GM12878 (cell line): ENCODE measurements at regions not wholly inside any gene's neighbourhood (a gene's known extent, or its start where the extent isn't known, plus 50 kb on each side); places are given as distances from the start of the nearest gene placed in this dataset.

Source experiments
- ATAC-seq: fragments of 200-7000 bp; cut with Tn5 transposase; 3 replicates; pipeline ENCODE4 v1.9.1; 2020; ENCODE audit warnings: mild to moderate bottlenecking, moderate library complexity
- BruUV-seq: library from RNA; stranded (reverse); fragments of 400-500 nt; replicated peaks from 2 replicates; lab custom pipeline; 2021; lab: Mats Ljungman, UMichigan
- CTCF ChIA-PET: fragments of 300-600 bp; sonication (Branson Sonifier 250); formaldehyde crosslinking; extraction: SDS; loops from one replicate; lab custom pipeline; 2021; ENCODE audit warnings: inconsistent platforms; lab: Yijun Ruan, JAX
- POLR2A ChIA-PET: fragments of 350-600 bp; formaldehyde crosslinking; extraction: SDS; loops from one replicate; lab custom pipeline; 2021; ENCODE audit warnings: inconsistent platforms; lab: Charles Lee
- RAD21 ChIA-PET: fragments of 300-600 bp; sonication (Branson Sonifier 250); formaldehyde crosslinking; loops from one replicate; lab custom pipeline; 2023; ENCODE audit warnings: antibody characterized with exemption; ENCODE audit not compliant: unreplicated experiment; lab: Charles Lee
- SMC1A ChIA-PET: fragments of 300-600 bp; sonication (Branson Sonifier 250); formaldehyde crosslinking; loops from one replicate; lab custom pipeline; 2023; ENCODE audit not compliant: unreplicated experiment, uncharacterized antibody; lab: Charles Lee
- DNase-seq: peaks from one replicate; pipeline ENCODE4 v3.0.0-alpha.2; 2011; ENCODE audit warnings: low read depth, low spot score
- FAIRE-seq: peaks from 3 replicates; lab custom pipeline; 2011; peaks lifted over from hg19 to GRCh38; lab: Jason Lieb, UNC
- H2AFZ ChIP-seq: 2 replicates; pipeline ENCODE4 v1.6.0; 2011; ENCODE audit warnings: low read depth, low read length, control low read depth; ENCODE audit not compliant: control insufficient read depth
- H3K27ac ChIP-seq: 2 replicates; pipeline ENCODE4 v1.5.1; 2011; ENCODE audit warnings: control low read depth; ENCODE audit not compliant: control insufficient read depth, insufficient read depth
- H3K27me3 ChIP-seq, 2 experiments: replicated peaks in 1 of 2; 2 replicates each; pipeline versions ENCODE4 v1.6.0 to v1.6.1; 2011; ENCODE audit warnings: low read length in 1 of 2; ENCODE audit not compliant: control insufficient read depth in 2 of 2, insufficient read depth in 2 of 2
- H3K36me3 ChIP-seq, 2 experiments: 2 replicates each; pipeline ENCODE4 v1.5.1; 2011; ENCODE audit warnings: low read length in 1 of 2; ENCODE audit not compliant: control insufficient read depth in 2 of 2, insufficient read depth in 2 of 2
- H3K4me1 ChIP-seq: 2 replicates; pipeline ENCODE4 v1.6.1; 2011; ENCODE audit warnings: mild to moderate bottlenecking, low read length, moderate library complexity, mixed read lengths; ENCODE audit not compliant: control insufficient read depth, insufficient read depth
- H3K4me2 ChIP-seq: 2 replicates; pipeline ENCODE4 v1.6.0; 2011; ENCODE audit warnings: control low read depth; ENCODE audit not compliant: control insufficient read depth, insufficient read depth
- H3K4me3 ChIP-seq: fragments of 200-600 bp; sonication (generic); 2 replicates; pipeline ENCODE4 v1.5.1; 2016
- H3K79me2 ChIP-seq: 2 replicates; pipeline ENCODE4 v1.6.0; 2011; ENCODE audit warnings: low read length; ENCODE audit not compliant: control insufficient read depth, insufficient read depth
- H3K9ac ChIP-seq: 2 replicates; pipeline ENCODE4 v1.8.0; 2011; ENCODE audit warnings: low read length, control low read depth, mixed read lengths; ENCODE audit not compliant: control insufficient read depth, insufficient read depth
- H3K9me3 ChIP-seq: replicated peaks from 3 replicates; pipeline ENCODE4 v1.5.1; 2011; ENCODE audit warnings: mild to moderate bottlenecking, low read length; ENCODE audit not compliant: control insufficient read depth, insufficient read depth
- H4K20me1 ChIP-seq: 2 replicates; pipeline ENCODE4 v1.6.0; 2011; ENCODE audit not compliant: control insufficient read depth, insufficient read depth
- CHD2 ChIP-seq: IDR thresholded peaks from 2 replicates; pipeline ENCODE4 v1.6.1; 2011; ENCODE audit warnings: low read depth, low read length, improper control_type of control experiment, borderline replicate concordance
- FOXM1 ChIP-seq: IDR thresholded peaks from 2 replicates; pipeline ENCODE4 v1.6.1; 2012; ENCODE audit warnings: low read depth, mild to moderate bottlenecking, inconsistent platforms, low read length, moderate library complexity
- GABPA ChIP-seq: IDR thresholded peaks from 2 replicates; pipeline ENCODE4 v1.6.1; 2014; ENCODE audit warnings: antibody characterized with exemption, low read depth, mild to moderate bottlenecking, inconsistent platforms
- HDAC2 ChIP-seq: fragments of 200-600 bp; sonication (generic); IDR thresholded peaks from 2 replicates; pipeline ENCODE4 v1.6.1; 2017
- IRF3 ChIP-seq: fragments of 450-650 bp; IDR thresholded peaks from 2 replicates; pipeline ENCODE4 v1.6.1; 2014; ENCODE audit warnings: mild to moderate bottlenecking
- JUND ChIP-seq: IDR thresholded peaks from 2 replicates; pipeline ENCODE4 v1.6.1; 2012; ENCODE audit warnings: low read depth, mild to moderate bottlenecking, low read length, improper control_type of control experiment, moderate library complexity
- MLLT1 ChIP-seq: fragments of 450-650 bp; IDR thresholded peaks from 2 replicates; pipeline ENCODE4 v1.6.1; 2016; ENCODE audit warnings: mild to moderate bottlenecking
- MTA2 ChIP-seq: fragments of 450-650 bp; IDR thresholded peaks from 2 replicates; pipeline ENCODE4 v1.6.1; 2016; ENCODE audit warnings: low read depth, mild to moderate bottlenecking, moderate library complexity
- NFXL1 ChIP-seq: fragments of 450-650 bp; IDR thresholded peaks from 2 replicates; pipeline ENCODE4 v1.6.1; 2017; ENCODE audit warnings: antibody characterized with exemption, mild to moderate bottlenecking, borderline replicate concordance
- NFYB ChIP-seq: IDR thresholded peaks from 2 replicates; pipeline ENCODE4 v1.6.1; 2011; ENCODE audit warnings: low read depth, mild to moderate bottlenecking, low read length, improper control_type of control experiment, moderate library complexity; ENCODE audit not compliant: insufficient read depth
- POLR2AphosphoS2 ChIP-seq: IDR thresholded peaks from 2 replicates; pipeline ENCODE4 v1.6.1; 2011; ENCODE audit warnings: low read depth, mild to moderate bottlenecking, low read length, improper control_type of control experiment, moderate library complexity
- RELB ChIP-seq: fragments of 450-650 bp; IDR thresholded peaks from 2 replicates; pipeline ENCODE4 v1.6.1; 2017; ENCODE audit warnings: low read depth, mild to moderate bottlenecking, moderate library complexity
- STAT3 ChIP-seq: IDR thresholded peaks from 2 replicates; pipeline ENCODE4 v1.6.1; 2011; ENCODE audit warnings: low read depth, low read length, improper control_type of control experiment
- TARDBP ChIP-seq: IDR thresholded peaks from 2 replicates; pipeline ENCODE4 v1.6.1; 2016; ENCODE audit warnings: borderline replicate concordance
- USF1 ChIP-seq: IDR thresholded peaks from 2 replicates; pipeline ENCODE4 v1.6.1; 2011; ENCODE audit warnings: borderline replicate concordance, low read depth, mild to moderate bottlenecking, moderate library complexity, mixed read lengths, low read length; ENCODE audit not compliant: insufficient read depth; ENCODE audit errors: extremely low read length
- WGBS: methylation state at CpG from one replicate; pipeline ENCODE4 v1.1.6; 2016; ENCODE audit warnings: low lambda C conversion rate; ENCODE audit not compliant: insufficient replicate concordance, insufficient coverage; ENCODE audit errors: missing lambda C conversion rate; 5-methylcytosine and 5-hydroxymethylcytosine counted together
- in situ Hi-C: fragments of 300-500 bp; cut with MboI; formaldehyde crosslinking; loops from 9 replicates; pipeline ENCODE4 v1.14.3; 2018; ENCODE audit warnings: mixed read lengths
- intact Hi-C: fragments of 100-400 bp; cut with micrococcal nuclease; formaldehyde crosslinking; loops from one replicate; pipeline ENCODE4 v1.14.2; 2022; ENCODE audit not compliant: unreplicated experiment

GRCh38 chr6:99137314-99137713, 189.6 kb upstream of the FBXL4 start (continued):
- TF ChIP-seq USF1 = no peak
- no peak for TF ChIP-seq IRF3
- TF ChIP-seq JUND = no peak

- ChIA-PET SMC1A (no interaction called here), POLR2A (no interaction called here), RAD21 (no interaction called here), CTCF (interaction anchor here (1.7 kb wide), 1 partner anchor 17 kb away, joined by 4 read pairs; no protein-coding TSS in a partner anchor)
- TF ChIP-seq RELB (no peak), HDAC2 (no peak), MLLT1 (no peak), MTA2 (no peak), GABPA (no peak), CHD2 (no peak), NFXL1 (no peak), NFYB (no peak), FOXM1 (no peak), STAT3 (no peak), TARDBP (no peak), POLR2AphosphoS2 (no peak)
- Histone ChIP-seq H3K36me3 (no peaks in the 10 kb centered on the region), H3K4me1 (no peaks in the 10 kb centered on the region), H3K4me3 (no peak overlapping the region), H3K9ac (no peak overlapping the region), H3K4me2 (no peak overlapping the region), H3K79me2 (no peaks in the 10 kb centered on the region), H3K27me3 (no peaks in the 10 kb centered on the region), H4K20me1 (no peaks in the 10 kb centered on the region), H3K27ac (no peak overlapping the region), H2AFZ (no peak overlapping the region), H3K9me3 (no peaks in the 10 kb centered on the region)
- WGBS = 0% methylated on average over 3 of the region's 3 CpGs
- no TSS peak for BruUV-seq
- intact Hi-C loops = no loop called here
- FAIRE-seq (no peak), DNase-seq (no peak), ATAC-seq (no peak)
- in situ Hi-C loops = no loop called here
These were observed 188.7 kb upstream of the FBXL4 start for GRCh38 chr6:99136488-99136887.
